Myocyte (in vitro differentiated cells): ENCODE measurements at regions not wholly inside any gene's neighbourhood (a gene's known extent, or its start where the extent isn't known, plus 50 kb on each side); places are given as distances from the start of the nearest gene placed in this dataset.

ENCODE experiments used
- DNase-seq: peaks from one replicate; pipeline ENCODE4 v3.0.0-alpha.2; 2012; ENCODE audit warnings: low read depth

- DNase-seq = no peak
These were observed 212.3 kb upstream of the CDH13 start for GRCh38 chr16:82414476-82414875.

GRCh38 chr16:82412770-82413169 is 214.0 kb upstream of the CDH13 start:
- DNase-seq = no peak

- peak; percentile 50 for DNase-seq
These were observed 221.0 kb upstream of the CDH13 start for GRCh38 chr16:82405736-82406135.

- DNase-seq = no peak
These were observed 222.0 kb upstream of the CDH13 start for GRCh38 chr16:82404586-82405315.

- no peak for DNase-seq
These were observed 224.0 kb upstream of the CDH13 start for GRCh38 chr16:82402665-82403218.

GRCh38 chr16:82400046-82400445 is 226.7 kb upstream of the CDH13 start:
- DNase-seq = no peak

GRCh38 chr16:82396509-82396908 is 226.5 kb upstream of the MPHOSPH6 start:
- DNase-seq = peak; percentile 3

- DNase-seq = no peak
These were observed 225.2 kb upstream of the MPHOSPH6 start for GRCh38 chr16:82395212-82395611.

- no peak for DNase-seq
These were observed 221.7 kb upstream of the MPHOSPH6 start for GRCh38 chr16:82391690-82392089.

GRCh38 chr16:82389956-82390650 is 220.1 kb upstream of the MPHOSPH6 start:
- DNase-seq = no peak

GRCh38 chr16:82386761-82387160 is 216.7 kb upstream of the MPHOSPH6 start:
- no peak for DNase-seq

GRCh38 chr16:82384949-82385348 is 214.9 kb upstream of the MPHOSPH6 start:
- DNase-seq = no peak

- peak; percentile 11 for DNase-seq
These were observed 214.0 kb upstream of the MPHOSPH6 start for GRCh38 chr16:82384017-82384416.

- no peak for DNase-seq
These were observed 212.5 kb upstream of the MPHOSPH6 start for GRCh38 chr16:82382521-82382920.

GRCh38 chr16:82379551-82379950 is 209.5 kb upstream of the MPHOSPH6 start:
- no peak for DNase-seq

- no peak for DNase-seq
These were observed 204.0 kb upstream of the MPHOSPH6 start for GRCh38 chr16:82373976-82374375.

- no peak for DNase-seq
These were observed 200.3 kb upstream of the MPHOSPH6 start for GRCh38 chr16:82370282-82370681.

GRCh38 chr16:82368041-82368440 is 198.0 kb upstream of the MPHOSPH6 start:
- DNase-seq = peak; percentile 39

GRCh38 chr16:82366462-82366861 is 196.4 kb upstream of the MPHOSPH6 start:
- no peak for DNase-seq

GRCh38 chr16:82364690-82365089 is 194.7 kb upstream of the MPHOSPH6 start:
- DNase-seq = no peak

- no peak for DNase-seq
These were observed 193.2 kb upstream of the MPHOSPH6 start for GRCh38 chr16:82363026-82363816.

GRCh38 chr16:82361885-82362284 is 191.9 kb upstream of the MPHOSPH6 start:
- no peak for DNase-seq
